ENCODE measurements at regions not wholly inside any gene's neighbourhood (a gene's known extent, or its start where the extent isn't known, plus 50 kb on each side); places are given as distances from the start of the nearest gene placed in this dataset.
"Not testable (repeated sequence)": the region's sequence is repeated elsewhere in the genome, so short reads cannot be mapped to it uniquely, and the experiment has no call there.

DNA sequence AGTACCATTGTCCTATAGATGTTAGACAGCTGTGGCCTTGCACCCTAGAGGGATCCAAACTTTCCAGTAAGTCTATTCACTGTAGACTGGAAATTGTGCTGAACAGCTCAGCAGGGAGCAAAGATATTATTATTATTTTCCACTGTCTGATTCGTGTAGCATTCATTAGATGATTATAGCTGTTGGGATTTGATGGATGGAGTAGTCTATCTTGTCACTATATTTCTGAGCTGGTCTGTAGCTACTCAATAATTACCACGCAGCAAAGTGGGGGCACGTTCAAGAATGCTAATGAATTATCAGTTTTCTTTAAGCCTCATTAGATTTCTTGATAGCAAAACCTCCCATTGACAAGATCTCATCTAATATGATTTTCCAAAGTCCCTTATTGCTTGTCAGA, 113.2 kb downstream of the RTP4 start:
- ChIA-PET CTCF (interaction anchor here (0.6 kb wide), 2 partner anchors 86 to 152 kb away, joined by 3 read pairs; no protein-coding TSS in a partner anchor), POLR2A (no interaction called here)
- H3K27ac ChIP-seq (ENCODE audit: extremely low read depth, low read depth, low read length) = no peak overlapping the region
- TF ChIP-seq ZXDB (tag by site-specific recombination; IDR thresholded peaks at IDR 0.05) (no peak), ZNF350 (tag by site-specific recombination; IDR thresholded peaks at IDR 0.05) (no peak), ZNF701 (tag by site-specific recombination; IDR thresholded peaks at IDR 0.05) (no peak), ZSCAN16 (tag by site-specific recombination; IDR thresholded peaks at IDR 0.05) (no peak), ZNF37A (tag by site-specific recombination; IDR thresholded peaks at IDR 0.05) (no peak), ZNF558 (tag by site-specific recombination; IDR thresholded peaks at IDR 0.05) (no peak), REST (tag by site-specific recombination; IDR thresholded peaks at IDR 0.05) (no peak), SETDB1 (IDR thresholded peaks at IDR 0.05; ENCODE audit: insufficient read length, low read length) (no peak), INSM2 (tag by site-specific recombination; IDR thresholded peaks at IDR 0.05) (no peak), ZNF830 (tag by site-specific recombination; IDR thresholded peaks at IDR 0.05; ENCODE audit: low read depth) (no peak), ZNF398 (tag by site-specific recombination; IDR thresholded peaks at IDR 0.05) (no peak), ZNF777 (tag by site-specific recombination; IDR thresholded peaks at IDR 0.05; ENCODE audit: borderline replicate concordance) (no peak), ZBTB44 (tag by site-specific recombination; IDR thresholded peaks at IDR 0.05) (no peak), ZNF785 (tag by site-specific recombination; IDR thresholded peaks at IDR 0.05) (no peak), GFI1B (tag by site-specific recombination; IDR thresholded peaks at IDR 0.05) (no peak)
- TF ChIP-seq, protein P1, sequence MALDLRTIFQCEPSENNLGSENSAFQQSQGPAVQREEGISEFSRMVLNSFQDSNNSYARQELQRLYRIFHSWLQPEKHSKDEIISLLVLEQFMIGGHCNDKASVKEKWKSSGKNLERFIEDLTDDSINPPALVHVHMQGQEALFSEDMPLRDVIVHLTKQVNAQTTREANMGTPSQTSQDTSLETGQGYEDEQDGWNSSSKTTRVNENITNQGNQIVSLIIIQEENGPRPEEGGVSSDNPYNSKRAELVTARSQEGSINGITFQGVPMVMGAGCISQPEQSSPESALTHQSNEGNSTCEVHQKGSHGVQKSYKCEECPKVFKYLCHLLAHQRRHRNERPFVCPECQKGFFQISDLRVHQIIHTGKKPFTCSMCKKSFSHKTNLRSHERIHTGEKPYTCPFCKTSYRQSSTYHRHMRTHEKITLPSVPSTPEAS (tag by site-specific recombination; IDR thresholded peaks at IDR 0.05) = no peak
- no peaks in the 10 kb centered on the region for H3K36me3 ChIP-seq (ENCODE audit: control insufficient read depth in 2 of 2, insufficient read depth in 1 of 2, low read length in 2 of 2)
- H3K9me3 ChIP-seq (ENCODE audit: control insufficient read depth, insufficient read depth, low read depth, low read length) = no peaks in the 10 kb centered on the region
- no peaks in the 10 kb centered on the region for H3K4me1 ChIP-seq (ENCODE audit: control insufficient read depth, insufficient read depth, low read length)
- no peak overlapping the region for H3K4me3 ChIP-seq (ENCODE audit: low read depth, low read length)

- H3K36me3 ChIP-seq (ENCODE audit: control insufficient read depth in 2 of 2, insufficient read depth in 1 of 2, low read length in 2 of 2); H3K9me3 ChIP-seq (ENCODE audit: control insufficient read depth, insufficient read depth, low read depth, low read length); H3K4me1 ChIP-seq (ENCODE audit: control insufficient read depth, insufficient read depth, low read length); POLR2A ChIA-PET; H3K4me3 ChIP-seq (ENCODE audit: low read depth, low read length); H3K27ac ChIP-seq (ENCODE audit: extremely low read depth, low read depth, low read length); CTCF ChIA-PET: not testable (repeated sequence)
- TF ChIP-seq SETDB1 (IDR thresholded peaks at IDR 0.05; ENCODE audit: insufficient read length, low read length) (peak; percentile 95), ZNF626 (tag by site-specific recombination; IDR thresholded peaks at IDR 0.05) (0 out of 2 replicates have a peak, but pooled peaks have one; percentile 87)
Observed at GRCh38 chr3:187475613-187476012, 107.4 kb downstream of the RTP4 start.

All from HEK293 (cell line).